ENCODE measurements at regions not wholly inside any gene's neighbourhood (a gene's known extent, or its start where the extent isn't known, plus 50 kb on each side); places are given as distances from the start of the nearest gene placed in this dataset.

GRCh38 chr14:101248840-101249675 is 312.2 kb upstream of the DIO3 start:
- no peaks in the 10 kb centered on the region for H3K27me3 Mint-ChIP-seq (ENCODE audit: insufficient read depth, unreplicated experiment)
- no peak overlapping the region for H3K27ac Mint-ChIP-seq (ENCODE audit: low read depth, unreplicated experiment)
- TF ChIP-seq, protein P1, sequence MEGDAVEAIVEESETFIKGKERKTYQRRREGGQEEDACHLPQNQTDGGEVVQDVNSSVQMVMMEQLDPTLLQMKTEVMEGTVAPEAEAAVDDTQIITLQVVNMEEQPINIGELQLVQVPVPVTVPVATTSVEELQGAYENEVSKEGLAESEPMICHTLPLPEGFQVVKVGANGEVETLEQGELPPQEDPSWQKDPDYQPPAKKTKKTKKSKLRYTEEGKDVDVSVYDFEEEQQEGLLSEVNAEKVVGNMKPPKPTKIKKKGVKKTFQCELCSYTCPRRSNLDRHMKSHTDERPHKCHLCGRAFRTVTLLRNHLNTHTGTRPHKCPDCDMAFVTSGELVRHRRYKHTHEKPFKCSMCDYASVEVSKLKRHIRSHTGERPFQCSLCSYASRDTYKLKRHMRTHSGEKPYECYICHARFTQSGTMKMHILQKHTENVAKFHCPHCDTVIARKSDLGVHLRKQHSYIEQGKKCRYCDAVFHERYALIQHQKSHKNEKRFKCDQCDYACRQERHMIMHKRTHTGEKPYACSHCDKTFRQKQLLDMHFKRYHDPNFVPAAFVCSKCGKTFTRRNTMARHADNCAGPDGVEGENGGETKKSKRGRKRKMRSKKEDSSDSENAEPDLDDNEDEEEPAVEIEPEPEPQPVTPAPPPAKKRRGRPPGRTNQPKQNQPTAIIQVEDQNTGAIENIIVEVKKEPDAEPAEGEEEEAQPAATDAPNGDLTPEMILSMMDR (IDR thresholded peaks at IDR 0.05; ENCODE audit: unreplicated experiment), result no peak
- no peaks in the 10 kb centered on the region for H3K4me1 Mint-ChIP-seq (ENCODE audit: insufficient read depth, unreplicated experiment)
- CTCF ChIA-PET, result interaction anchor here (0.6 kb wide), 1 partner anchor 78 kb away, joined by 3 read pairs; no protein-coding TSS in a partner anchor
- intact Hi-C loops (cut with micrococcal nuclease), result no loop called here
- DNase-seq (ENCODE audit: unreplicated experiment), result no peak
- H3K4me3 Mint-ChIP-seq (ENCODE audit: unreplicated experiment), result no peak overlapping the region
- POLR2A ChIA-PET, result no interaction called here
- H3K9me3 Mint-ChIP-seq (ENCODE audit: unreplicated experiment), result no peaks in the 10 kb centered on the region
- no peaks in the 10 kb centered on the region for H3K36me3 Mint-ChIP-seq (ENCODE audit: insufficient read depth, unreplicated experiment)
- BruUV-seq (replicated peaks), result no TSS peak

DNA sequence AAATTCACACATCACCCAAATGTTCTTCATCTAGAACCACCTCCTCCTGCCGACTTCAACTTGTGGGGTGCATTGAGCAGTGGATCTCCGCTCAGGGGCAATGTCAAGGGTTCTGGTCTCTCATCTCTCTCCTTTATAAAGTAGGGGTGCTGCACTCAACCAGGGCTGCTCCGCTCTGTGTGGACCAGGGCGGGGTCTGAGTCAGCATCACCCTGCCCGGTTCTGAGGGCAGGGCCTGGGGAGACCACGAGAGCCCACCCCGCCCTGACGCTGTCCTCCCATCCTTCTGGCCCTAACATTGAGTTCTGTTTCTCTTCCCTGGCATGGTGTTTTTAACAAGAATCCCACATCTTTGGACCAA is 311.6 kb upstream of the DIO3 start:
- TF ChIP-seq, protein P1 (IDR thresholded peaks at IDR 0.05; ENCODE audit: unreplicated experiment), result no peak
- Mint-ChIP-seq H3K27me3 (ENCODE audit: insufficient read depth, unreplicated experiment) (no peaks in the 10 kb centered on the region), H3K4me3 (ENCODE audit: unreplicated experiment) (no peak overlapping the region), H3K9me3 (ENCODE audit: unreplicated experiment) (no peaks in the 10 kb centered on the region), H3K27ac (ENCODE audit: low read depth, unreplicated experiment) (no peak overlapping the region), H3K4me1 (ENCODE audit: insufficient read depth, unreplicated experiment) (peaks cover 2% of the 10 kb centered on the region), H3K36me3 (ENCODE audit: insufficient read depth, unreplicated experiment) (no peaks in the 10 kb centered on the region)
- intact Hi-C loops (cut with micrococcal nuclease), result no loop called here
- ChIA-PET CTCF (no interaction called here), POLR2A (no interaction called here)
- no peak for DNase-seq (ENCODE audit: unreplicated experiment)
- no TSS peak for BruUV-seq (replicated peaks)

DNA sequence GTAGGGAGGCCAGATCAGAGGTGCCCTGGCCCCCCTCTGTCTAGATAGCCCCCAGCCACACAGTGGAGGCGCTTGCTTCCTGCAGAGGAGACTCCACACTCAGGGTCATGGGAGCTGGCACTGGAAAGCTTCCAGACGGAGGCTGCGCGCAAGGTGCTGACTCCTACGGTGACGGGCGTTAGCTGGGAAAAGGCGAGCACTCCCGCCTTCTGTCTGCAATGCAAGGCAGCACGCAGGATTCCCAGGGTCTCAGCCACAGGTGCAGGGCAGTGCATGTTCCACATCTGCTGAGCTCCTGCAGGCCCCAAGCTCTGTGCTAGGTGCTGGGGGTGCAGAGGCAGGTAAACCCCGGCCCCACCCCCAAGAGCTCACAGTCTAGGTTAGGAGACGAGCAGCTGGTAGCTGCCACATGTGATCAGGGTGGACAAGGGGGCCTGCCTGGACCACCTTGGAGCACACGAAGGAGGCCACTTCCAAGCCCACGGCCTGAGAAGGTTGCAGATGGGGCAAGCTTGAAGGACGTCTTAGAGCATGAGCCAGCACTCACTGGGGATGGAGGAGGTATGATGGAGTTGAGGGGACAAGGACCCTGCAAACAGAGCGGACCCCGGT is 310.9 kb upstream of the DIO3 start:
- no peak for DNase-seq (ENCODE audit: unreplicated experiment)
- Mint-ChIP-seq H3K36me3 (ENCODE audit: insufficient read depth, unreplicated experiment) (no peaks in the 10 kb centered on the region), H3K9me3 (ENCODE audit: unreplicated experiment) (no peaks in the 10 kb centered on the region), H3K4me3 (ENCODE audit: unreplicated experiment) (no peak overlapping the region), H3K4me1 (ENCODE audit: insufficient read depth, unreplicated experiment) (peaks cover 9% of the 10 kb centered on the region), H3K27ac (ENCODE audit: low read depth, unreplicated experiment) (no peak overlapping the region), H3K27me3 (ENCODE audit: insufficient read depth, unreplicated experiment) (no peaks in the 10 kb centered on the region)
- ChIA-PET POLR2A (no interaction called here), CTCF (no interaction called here)
- intact Hi-C loops (cut with micrococcal nuclease), result no loop called here
- no TSS peak for BruUV-seq (replicated peaks)
- TF ChIP-seq, protein P1 (IDR thresholded peaks at IDR 0.05; ENCODE audit: unreplicated experiment), result no peak

- no TSS peak for BruUV-seq (replicated peaks)
- POLR2A ChIA-PET, result no interaction called here
Measured at GRCh38 chr14:101250948-101251811, 310.1 kb upstream of the DIO3 start.

More at GRCh38 chr14:101250948-101251811, 310.1 kb upstream of the DIO3 start:
- DNase-seq (ENCODE audit: unreplicated experiment), result no peak
- no peaks in the 10 kb centered on the region for H3K36me3 Mint-ChIP-seq (ENCODE audit: insufficient read depth, unreplicated experiment)
- H3K27me3 Mint-ChIP-seq (ENCODE audit: insufficient read depth, unreplicated experiment), result no peaks in the 10 kb centered on the region
- no peak overlapping the region for H3K27ac Mint-ChIP-seq (ENCODE audit: low read depth, unreplicated experiment)
- peaks cover 16% of the 10 kb centered on the region for H3K4me1 Mint-ChIP-seq (ENCODE audit: insufficient read depth, unreplicated experiment)
- CTCF ChIA-PET, result interaction anchor here (1.0 kb wide), 1 partner anchor 399 kb away, joined by 4 read pairs; no protein-coding TSS in a partner anchor
- no peak overlapping the region for H3K4me3 Mint-ChIP-seq (ENCODE audit: unreplicated experiment)
- H3K9me3 Mint-ChIP-seq (ENCODE audit: unreplicated experiment), result no peaks in the 10 kb centered on the region
- intact Hi-C loops (cut with micrococcal nuclease), result no loop called here
- TF ChIP-seq, protein P1 (IDR thresholded peaks at IDR 0.05; ENCODE audit: unreplicated experiment), result no peak
